GM12873 (cell line): ENCODE measurements at regions not wholly inside any gene's neighbourhood (a gene's known extent, or its start where the extent isn't known, plus 50 kb on each side); places are given as distances from the start of the nearest gene placed in this dataset.

Experiments used
- CTCF ChIP-seq: IDR thresholded peaks from 2 replicates; pipeline ENCODE4 v1.5.1; 2012; ENCODE audit warnings: low read depth, mild to moderate bottlenecking, moderate library complexity, low read length, control low read depth; ENCODE audit not compliant: insufficient read depth; ENCODE audit errors: missing control alignments

GRCh38 chr22:48277868-48278581 is 1515.6 kb downstream of the TBC1D22A start:
- TF ChIP-seq CTCF = no peak

GRCh38 chr22:48276994-48277867 is 1514.8 kb downstream of the TBC1D22A start:
- TF ChIP-seq CTCF = no peak

GRCh38 chr22:48275412-48275811 is 1513.0 kb downstream of the TBC1D22A start:
- no peak for TF ChIP-seq CTCF

GRCh38 chr22:48270731-48271130 is 1508.3 kb downstream of the TBC1D22A start:
- no peak for TF ChIP-seq CTCF

- no peak for TF ChIP-seq CTCF
Measured at GRCh38 chr22:48268771-48269552, 1506.5 kb downstream of the TBC1D22A start.

GRCh38 chr22:48268293-48268692 is 1505.8 kb downstream of the TBC1D22A start:
- no peak for TF ChIP-seq CTCF

GRCh38 chr22:48267681-48268080 is 1505.2 kb downstream of the TBC1D22A start:
- no peak for TF ChIP-seq CTCF
